ENCODE measurements at regions not wholly inside any gene's neighbourhood (a gene's known extent, or its start where the extent isn't known, plus 50 kb on each side); places are given as distances from the start of the nearest gene placed in this dataset.
"Not testable (repeated sequence)": the region's sequence is repeated elsewhere in the genome, so short reads cannot be mapped to it uniquely, and the experiment has no call there.

- not testable (repeated sequence) for H3K4me3 ChIP-seq (ENCODE audit: insufficient read depth, low read depth, low read length); H3K27me3 ChIP-seq (ENCODE audit: control insufficient read depth, insufficient read depth, low read length, poor library complexity, severe bottlenecking); H3K4me1 ChIP-seq (ENCODE audit: control insufficient read depth, insufficient read depth, low read length); H3K27ac ChIP-seq (ENCODE audit: insufficient read depth, low read depth, low read length, poor library complexity, severe bottlenecking); H3K9me3 ChIP-seq (ENCODE audit: control insufficient read depth, low read length); H3K36me3 ChIP-seq (ENCODE audit: control insufficient read depth, insufficient read depth, low read length)
- 0 to 54% methylated on average over 1 to 2 of the region's 2 CpGs for WGBS, 2 experiments
These were observed 127.5 kb upstream of the PABPC3 start for GRCh38 chr13:24968416-24968815.

GRCh38 chr13:24973102-24973501 lies 122.8 kb upstream of the PABPC3 start:
- not testable (repeated sequence) for H3K4me1 ChIP-seq (ENCODE audit: control insufficient read depth, insufficient read depth, low read length); H3K27ac ChIP-seq (ENCODE audit: insufficient read depth, low read depth, low read length, poor library complexity, severe bottlenecking); H3K4me3 ChIP-seq (ENCODE audit: insufficient read depth, low read depth, low read length); H3K27me3 ChIP-seq (ENCODE audit: control insufficient read depth, insufficient read depth, low read length, poor library complexity, severe bottlenecking); H3K36me3 ChIP-seq (ENCODE audit: control insufficient read depth, insufficient read depth, low read length); H3K9me3 ChIP-seq (ENCODE audit: control insufficient read depth, low read length)
- 91 to 94% methylated on average over 9 of the region's 9 CpGs for WGBS, 2 experiments

- not testable (repeated sequence) for H3K36me3 ChIP-seq (ENCODE audit: control insufficient read depth, insufficient read depth, low read length); H3K27me3 ChIP-seq (ENCODE audit: control insufficient read depth, insufficient read depth, low read length, poor library complexity, severe bottlenecking); H3K4me3 ChIP-seq (ENCODE audit: insufficient read depth, low read depth, low read length); H3K9me3 ChIP-seq (ENCODE audit: control insufficient read depth, low read length); H3K27ac ChIP-seq (ENCODE audit: insufficient read depth, low read depth, low read length, poor library complexity, severe bottlenecking); H3K4me1 ChIP-seq (ENCODE audit: control insufficient read depth, insufficient read depth, low read length)
- WGBS, 2 experiments = 85 to 89% methylated on average over 3 of the region's 3 CpGs
These were observed 114.6 kb upstream of the PABPC3 start for GRCh38 chr13:24981181-24981803.

GRCh38 chr13:24982333-24982999 lies 113.5 kb upstream of the PABPC3 start:
- WGBS, 2 experiments = 82 to 84% methylated on average over 11 of the region's 11 CpGs
- H3K4me3 ChIP-seq (ENCODE audit: insufficient read depth, low read depth, low read length) = no peak overlapping the region
- H3K27me3 ChIP-seq (ENCODE audit: control insufficient read depth, insufficient read depth, low read length, poor library complexity, severe bottlenecking) = no peaks in the 10 kb centered on the region
- H3K36me3 ChIP-seq (ENCODE audit: control insufficient read depth, insufficient read depth, low read length) = no peaks in the 10 kb centered on the region
- H3K4me1 ChIP-seq (ENCODE audit: control insufficient read depth, insufficient read depth, low read length) = no peaks in the 10 kb centered on the region
- H3K27ac ChIP-seq (ENCODE audit: insufficient read depth, low read depth, low read length, poor library complexity, severe bottlenecking) = no peak overlapping the region
- H3K9me3 ChIP-seq (ENCODE audit: control insufficient read depth, low read length) = no peaks in the 10 kb centered on the region

- WGBS, 2 experiments = 93 to 95% methylated on average over 8 of the region's 8 CpGs
- no peaks in the 10 kb centered on the region for H3K4me1 ChIP-seq (ENCODE audit: control insufficient read depth, insufficient read depth, low read length)
- no peak overlapping the region for H3K4me3 ChIP-seq (ENCODE audit: insufficient read depth, low read depth, low read length)
- no peaks in the 10 kb centered on the region for H3K9me3 ChIP-seq (ENCODE audit: control insufficient read depth, low read length)
- no peaks in the 10 kb centered on the region for H3K36me3 ChIP-seq (ENCODE audit: control insufficient read depth, insufficient read depth, low read length)
- no peaks in the 10 kb centered on the region for H3K27me3 ChIP-seq (ENCODE audit: control insufficient read depth, insufficient read depth, low read length, poor library complexity, severe bottlenecking)
- no peak overlapping the region for H3K27ac ChIP-seq (ENCODE audit: insufficient read depth, low read depth, low read length, poor library complexity, severe bottlenecking)
These were observed 112.8 kb upstream of the PABPC3 start for GRCh38 chr13:24983094-24983493.

GRCh38 chr13:24984134-24984533 lies 111.8 kb upstream of the PABPC3 start:
- no peak overlapping the region for H3K27ac ChIP-seq (ENCODE audit: insufficient read depth, low read depth, low read length, poor library complexity, severe bottlenecking)
- H3K9me3 ChIP-seq (ENCODE audit: control insufficient read depth, low read length) = no peaks in the 10 kb centered on the region
- H3K4me1 ChIP-seq (ENCODE audit: control insufficient read depth, insufficient read depth, low read length) = no peaks in the 10 kb centered on the region
- H3K4me3 ChIP-seq (ENCODE audit: insufficient read depth, low read depth, low read length) = no peak overlapping the region
- H3K27me3 ChIP-seq (ENCODE audit: control insufficient read depth, insufficient read depth, low read length, poor library complexity, severe bottlenecking) = no peaks in the 10 kb centered on the region
- WGBS, 2 experiments = 85 to 89% methylated on average over 5 of the region's 5 CpGs
- H3K36me3 ChIP-seq (ENCODE audit: control insufficient read depth, insufficient read depth, low read length) = no peaks in the 10 kb centered on the region

- Histone ChIP-seq H3K9me3 (ENCODE audit: control insufficient read depth, low read length) (no peaks in the 10 kb centered on the region), H3K27me3 (ENCODE audit: control insufficient read depth, insufficient read depth, low read length, poor library complexity, severe bottlenecking) (no peaks in the 10 kb centered on the region), H3K27ac (ENCODE audit: insufficient read depth, low read depth, low read length, poor library complexity, severe bottlenecking) (no peak overlapping the region), H3K36me3 (ENCODE audit: control insufficient read depth, insufficient read depth, low read length) (no peaks in the 10 kb centered on the region), H3K4me3 (ENCODE audit: insufficient read depth, low read depth, low read length) (no peak overlapping the region), H3K4me1 (ENCODE audit: control insufficient read depth, insufficient read depth, low read length) (no peaks in the 10 kb centered on the region)
- WGBS, 2 experiments = 80 to 87% methylated on average over 5 of the region's 5 CpGs
These were observed 110.8 kb upstream of the PABPC3 start for GRCh38 chr13:24985107-24985506.

- Histone ChIP-seq H3K27ac (ENCODE audit: insufficient read depth, low read depth, low read length, poor library complexity, severe bottlenecking) (no peak overlapping the region), H3K4me3 (ENCODE audit: insufficient read depth, low read depth, low read length) (no peak overlapping the region), H3K4me1 (ENCODE audit: control insufficient read depth, insufficient read depth, low read length) (no peaks in the 10 kb centered on the region), H3K9me3 (ENCODE audit: control insufficient read depth, low read length) (no peaks in the 10 kb centered on the region), H3K27me3 (ENCODE audit: control insufficient read depth, insufficient read depth, low read length, poor library complexity, severe bottlenecking) (no peaks in the 10 kb centered on the region), H3K36me3 (ENCODE audit: control insufficient read depth, insufficient read depth, low read length) (no peaks in the 10 kb centered on the region)
- 70 to 83% methylated on average over 2 of the region's 2 CpGs for WGBS, 2 experiments
These were observed 110.0 kb upstream of the PABPC3 start for GRCh38 chr13:24985896-24986295.

- no peaks in the 10 kb centered on the region for H3K36me3 ChIP-seq (ENCODE audit: control insufficient read depth, insufficient read depth, low read length)
- no peaks in the 10 kb centered on the region for H3K27me3 ChIP-seq (ENCODE audit: control insufficient read depth, insufficient read depth, low read length, poor library complexity, severe bottlenecking)
- no peak overlapping the region for H3K4me3 ChIP-seq (ENCODE audit: insufficient read depth, low read depth, low read length)
- 94 to 95% methylated on average over 9 of the region's 9 CpGs for WGBS, 2 experiments
- no peak overlapping the region for H3K27ac ChIP-seq (ENCODE audit: insufficient read depth, low read depth, low read length, poor library complexity, severe bottlenecking)
- no peaks in the 10 kb centered on the region for H3K4me1 ChIP-seq (ENCODE audit: control insufficient read depth, insufficient read depth, low read length)
- H3K9me3 ChIP-seq (ENCODE audit: control insufficient read depth, low read length) = no peaks in the 10 kb centered on the region
These were observed 109.1 kb upstream of the PABPC3 start for GRCh38 chr13:24986826-24987225.

GRCh38 chr13:24989959-24990358 lies 106.0 kb upstream of the PABPC3 start:
- H3K27me3 ChIP-seq (ENCODE audit: control insufficient read depth, insufficient read depth, low read length, poor library complexity, severe bottlenecking); H3K36me3 ChIP-seq (ENCODE audit: control insufficient read depth, insufficient read depth, low read length); H3K4me3 ChIP-seq (ENCODE audit: insufficient read depth, low read depth, low read length); H3K4me1 ChIP-seq (ENCODE audit: control insufficient read depth, insufficient read depth, low read length); H3K27ac ChIP-seq (ENCODE audit: insufficient read depth, low read depth, low read length, poor library complexity, severe bottlenecking); H3K9me3 ChIP-seq (ENCODE audit: control insufficient read depth, low read length): not testable (repeated sequence)
- 57 to 80% methylated on average over 2 to 4 of the region's 6 CpGs for whole genome bisulfite sequencing, 2 experiments

Measured in ectodermal cell (in vitro differentiated cells).